ENCODE measurements at regions not wholly inside any gene's neighbourhood (a gene's known extent, or its start where the extent isn't known, plus 50 kb on each side); places are given as distances from the start of the nearest gene placed in this dataset.

GRCh38 chr14:38150075-38150474 is 57.6 kb upstream of the SSTR1 start:
- no peak for DNase-seq (ENCODE audit: low read depth in 2 of 2)
